GM20000 (cell line): ENCODE measurements at regions not wholly inside any gene's neighbourhood (a gene's known extent, or its start where the extent isn't known, plus 50 kb on each side); places are given as distances from the start of the nearest gene placed in this dataset.
"Not testable (repeated sequence)": the region's sequence is repeated elsewhere in the genome, so short reads cannot be mapped to it uniquely, and the experiment has no call there.

Experiments
- DNase-seq: peaks from one replicate; pipeline ENCODE4 v3.0.0; 2012; ENCODE audit warnings: low spot score
- TF ChIP-seq, protein P1 (sequence below): IDR thresholded peaks from 2 replicates; pipeline ENCODE4 v1.5.1; 2012; ENCODE audit warnings: mild to moderate bottlenecking, control low read depth; ENCODE audit errors: extremely low read depth, missing control alignments

DNA sequence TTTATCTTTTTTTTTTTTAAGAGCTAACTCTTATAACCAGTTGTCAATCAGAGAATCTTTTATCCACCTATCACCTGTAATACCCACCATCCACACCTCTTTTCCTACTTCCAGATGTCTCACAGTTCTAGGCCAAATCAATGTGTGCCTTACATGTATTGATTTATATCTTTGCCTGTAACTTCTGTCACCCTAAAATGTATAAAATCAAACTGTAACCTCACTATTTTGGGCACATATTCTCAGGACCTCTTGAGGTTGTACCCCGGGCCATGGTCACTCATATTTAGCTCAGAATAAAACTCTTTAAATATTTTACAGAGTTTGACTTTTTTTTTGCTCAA lies 404.7 kb upstream of the RORB start:
- TF ChIP-seq, protein P1, sequence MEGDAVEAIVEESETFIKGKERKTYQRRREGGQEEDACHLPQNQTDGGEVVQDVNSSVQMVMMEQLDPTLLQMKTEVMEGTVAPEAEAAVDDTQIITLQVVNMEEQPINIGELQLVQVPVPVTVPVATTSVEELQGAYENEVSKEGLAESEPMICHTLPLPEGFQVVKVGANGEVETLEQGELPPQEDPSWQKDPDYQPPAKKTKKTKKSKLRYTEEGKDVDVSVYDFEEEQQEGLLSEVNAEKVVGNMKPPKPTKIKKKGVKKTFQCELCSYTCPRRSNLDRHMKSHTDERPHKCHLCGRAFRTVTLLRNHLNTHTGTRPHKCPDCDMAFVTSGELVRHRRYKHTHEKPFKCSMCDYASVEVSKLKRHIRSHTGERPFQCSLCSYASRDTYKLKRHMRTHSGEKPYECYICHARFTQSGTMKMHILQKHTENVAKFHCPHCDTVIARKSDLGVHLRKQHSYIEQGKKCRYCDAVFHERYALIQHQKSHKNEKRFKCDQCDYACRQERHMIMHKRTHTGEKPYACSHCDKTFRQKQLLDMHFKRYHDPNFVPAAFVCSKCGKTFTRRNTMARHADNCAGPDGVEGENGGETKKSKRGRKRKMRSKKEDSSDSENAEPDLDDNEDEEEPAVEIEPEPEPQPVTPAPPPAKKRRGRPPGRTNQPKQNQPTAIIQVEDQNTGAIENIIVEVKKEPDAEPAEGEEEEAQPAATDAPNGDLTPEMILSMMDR = no peak
- DNase-seq = no peak

GRCh38 chr9:74094037-74094436 lies 403.1 kb upstream of the RORB start:
- DNase-seq = not testable (repeated sequence)

DNA sequence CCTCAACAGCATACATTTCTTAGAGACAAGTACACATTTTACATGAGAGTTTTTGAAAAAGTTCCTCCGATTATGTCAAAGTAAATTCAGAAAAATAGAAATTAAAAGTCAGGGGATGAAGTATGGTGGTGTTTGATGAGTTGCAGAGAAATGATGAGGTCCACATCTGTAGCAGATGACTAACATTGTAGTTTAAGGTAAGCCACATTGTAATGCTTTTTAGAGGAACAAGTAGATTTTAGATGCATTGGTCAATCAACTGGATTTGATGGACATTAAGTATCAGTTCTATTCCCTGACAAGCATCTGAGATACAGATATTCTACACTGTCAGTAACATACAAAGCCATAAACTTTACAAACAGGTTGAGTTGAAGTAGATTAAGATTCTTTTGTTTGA lies 402.4 kb upstream of the RORB start:
- no peak for DNase-seq
- TF ChIP-seq, protein P1 = no peak

- TF ChIP-seq, protein P1 = no peak
Measured at GRCh38 chr9:74095925-74096324, 401.2 kb upstream of the RORB start.

GRCh38 chr9:74096420-74096819 lies 400.7 kb upstream of the RORB start:
- TF ChIP-seq, protein P1 = no peak

More at GRCh38 chr9:74095925-74096324, 401.2 kb upstream of the RORB start:
- no peak for DNase-seq

GRCh38 chr9:74100042-74100441 lies 397.1 kb upstream of the RORB start:
- TF ChIP-seq, protein P1 = no peak
- DNase-seq = no peak

More at GRCh38 chr9:74096420-74096819, 400.7 kb upstream of the RORB start:
- DNase-seq = no peak

- DNase-seq = not testable (repeated sequence)
Measured at GRCh38 chr9:74102148-74102547, 395.0 kb upstream of the RORB start.

- TF ChIP-seq, protein P1 = no peak
- no peak for DNase-seq
Measured at GRCh38 chr9:74102702-74103101, 394.4 kb upstream of the RORB start.

DNA sequence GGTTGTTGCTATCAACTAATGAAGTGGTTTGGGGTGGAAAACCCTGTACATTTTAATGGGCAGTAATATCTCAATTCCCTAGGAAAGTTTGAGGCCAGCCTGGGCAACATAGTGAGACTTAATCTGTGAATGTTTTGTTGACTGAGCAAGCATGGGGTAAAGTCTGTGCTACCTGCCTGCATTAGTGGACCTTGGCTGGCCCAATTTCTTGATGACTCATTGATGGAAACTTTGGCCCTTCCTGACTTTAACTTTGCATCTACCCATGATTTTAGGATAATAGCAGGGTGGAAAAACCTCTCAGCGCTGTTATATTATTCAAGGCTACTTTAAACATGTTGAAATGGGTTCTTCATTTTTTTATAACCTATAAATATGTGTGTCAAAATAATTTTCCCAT lies 389.4 kb upstream of the RORB start:
- no peak for DNase-seq
- TF ChIP-seq, protein P1 = no peak
